IMR-90 (cell line): ENCODE measurements at regions not wholly inside any gene's neighbourhood (a gene's known extent, or its start where the extent isn't known, plus 50 kb on each side); places are given as distances from the start of the nearest gene placed in this dataset.

Experiments used
- ATAC-seq: fragments of 200-7000 bp; cut with Tn5 transposase; 2 replicates; pipeline ENCODE4 v1.9.1; 2020; ENCODE audit warnings: low read depth, mild to moderate bottlenecking, moderate library complexity
- BruUV-seq: library from RNA; stranded (reverse); fragments of 400-500 nt; replicated peaks from 2 replicates; lab custom pipeline; 2021; lab: Mats Ljungman, UMichigan
- CTCF ChIA-PET: fragments of 300-600 bp; formaldehyde crosslinking; extraction: SDS; loops from one replicate; lab custom pipeline; 2021; ENCODE audit warnings: antibody characterized with exemption; lab: Yijun Ruan, JAX
- POLR2A ChIA-PET: fragments of 300-600 bp; sonication (Branson Sonifier 250); formaldehyde crosslinking; loops from one replicate; lab custom pipeline; 2022; ENCODE audit warnings: antibody characterized with exemption; ENCODE audit not compliant: unreplicated experiment; lab: Charles Lee
- DNase-seq: peaks from one replicate; pipeline ENCODE4 v3.0.0; 2013
- H2AFZ ChIP-seq: replicated peaks from 2 replicates; pipeline ENCODE3; 2013; ENCODE audit warnings: low read length, mild to moderate bottlenecking; ENCODE audit not compliant: poor library complexity
- H2AK5ac ChIP-seq: 2 replicates; pipeline ENCODE4 v1.6.1; 2013; ENCODE audit warnings: low read depth, low read length, inconsistent platforms
- H2AK9ac ChIP-seq: replicated peaks from 2 replicates; pipeline ENCODE3; 2013; ENCODE audit warnings: mild to moderate bottlenecking, low read depth, low read length, moderate library complexity; ENCODE audit not compliant: poor library complexity
- H2BK120ac ChIP-seq: 2 replicates; pipeline ENCODE4 v1.6.1; 2013; ENCODE audit warnings: low read depth, low read length, inconsistent platforms
- H2BK15ac ChIP-seq: 3 replicates; pipeline ENCODE4 v1.6.1; 2013; ENCODE audit warnings: low read depth, low read length, inconsistent platforms
- H2BK20ac ChIP-seq: 2 replicates; pipeline ENCODE4 v1.6.1; 2013; ENCODE audit warnings: low read depth, mild to moderate bottlenecking, inconsistent platforms, low read length, moderate library complexity
- H2BK5ac ChIP-seq: 2 replicates; pipeline ENCODE4 v1.6.1; 2013; ENCODE audit warnings: mild to moderate bottlenecking, low read depth, low read length, inconsistent platforms; ENCODE audit not compliant: poor library complexity, severe bottlenecking
- H3K14ac ChIP-seq: replicated peaks from 2 replicates; pipeline ENCODE4 v1.6.1; 2013; ENCODE audit warnings: low read depth, low read length, inconsistent platforms
- H3K18ac ChIP-seq: 2 replicates; pipeline ENCODE4 v1.6.1; 2013; ENCODE audit warnings: low read depth, low read length, control low read depth
- H3K23ac ChIP-seq: 2 replicates; pipeline ENCODE4 v1.6.1; 2013; ENCODE audit warnings: low read depth, low read length, inconsistent platforms
- H3K27ac ChIP-seq: 2 replicates; pipeline ENCODE4 v1.5.1; 2013; ENCODE audit warnings: mild to moderate bottlenecking, control low read depth, low read length; ENCODE audit not compliant: insufficient read depth
- H3K27me3 ChIP-seq: 2 replicates; pipeline ENCODE4 v1.6.1; 2013; ENCODE audit warnings: low read length; ENCODE audit not compliant: control insufficient read depth, insufficient read depth
- H3K36me3 ChIP-seq: 2 replicates; pipeline ENCODE4 v1.6.1; 2013; ENCODE audit warnings: low read length, mixed read lengths; ENCODE audit not compliant: control insufficient read depth, insufficient read depth
- H3K4ac ChIP-seq: 2 replicates; pipeline ENCODE4 v1.6.1; 2013; ENCODE audit warnings: low read depth, low read length, inconsistent platforms
- H3K4me1 ChIP-seq: 2 replicates; pipeline ENCODE4 v1.6.1; 2013; ENCODE audit warnings: low read length, mixed read lengths; ENCODE audit not compliant: control insufficient read depth, insufficient read depth
- H3K4me2 ChIP-seq: 2 replicates; pipeline ENCODE4 v1.6.1; 2013; ENCODE audit warnings: low read depth, mild to moderate bottlenecking, control low read depth, low read length, moderate library complexity
- H3K4me3 ChIP-seq: 2 replicates; pipeline ENCODE4 v1.5.1; 2013; ENCODE audit warnings: low read depth, mild to moderate bottlenecking, control low read depth, low read length, moderate library complexity; ENCODE audit not compliant: insufficient read depth
- H3K56ac ChIP-seq: 2 replicates; pipeline ENCODE4 v1.6.1; 2013; ENCODE audit warnings: low read length, inconsistent platforms; ENCODE audit not compliant: insufficient read depth; ENCODE audit errors: extremely low read depth
- H3K79me1 ChIP-seq, 2 experiments: 2 replicates each; pipeline ENCODE4 v1.6.1; 2013; ENCODE audit warnings: low read length in 2 of 2, inconsistent platforms in 1 of 2, low read depth in 1 of 2
- H3K9ac ChIP-seq: 2 replicates; pipeline ENCODE4 v1.6.1; 2013; ENCODE audit warnings: low read depth, low read length, control low read depth
- H3K9me1 ChIP-seq: 2 replicates; pipeline ENCODE4 v1.6.1; 2013; ENCODE audit warnings: low read length, inconsistent platforms; ENCODE audit not compliant: insufficient read depth
- H3K9me3 ChIP-seq: 2 replicates; pipeline ENCODE4 v1.6.1; 2013; ENCODE audit warnings: low read length; ENCODE audit not compliant: control insufficient read depth, insufficient read depth
- H4K20me1 ChIP-seq: 2 replicates; pipeline ENCODE4 v1.6.1; 2013; ENCODE audit warnings: low read length, inconsistent platforms; ENCODE audit not compliant: insufficient read depth
- H4K5ac ChIP-seq: 2 replicates; pipeline ENCODE4 v1.6.1; 2013; ENCODE audit warnings: mild to moderate bottlenecking, low read depth, low read length, control low read depth
- H4K8ac ChIP-seq, 2 experiments: 2 replicates each; pipeline ENCODE4 v1.6.1; 2013; ENCODE audit warnings: low read depth in 2 of 2, low read length in 2 of 2, control low read depth in 1 of 2, inconsistent platforms in 1 of 2
- H4K91ac ChIP-seq: 2 replicates; pipeline ENCODE4 v1.6.1; 2013; ENCODE audit warnings: low read depth, low read length, inconsistent platforms; ENCODE audit not compliant: insufficient read depth
- BHLHE40 ChIP-seq: fragments of 150-350 bp; IDR thresholded peaks from 2 replicates; pipeline ENCODE4 v1.6.1; 2016; ENCODE audit warnings: mild to moderate bottlenecking, low read depth, low read length
- CEBPB ChIP-seq: IDR thresholded peaks from 2 replicates; pipeline ENCODE4 v1.6.1; 2012; ENCODE audit warnings: low read depth, low read length, improper control_type of control experiment
- CHD1 ChIP-seq: IDR thresholded peaks from 2 replicates; pipeline ENCODE4 v1.6.1; 2012; ENCODE audit warnings: low read depth, low read length, improper control_type of control experiment
- CTCF ChIP-seq: conservative IDR thresholded peaks from 2 replicates; pipeline ENCODE4 v1.5.1; 2012; ENCODE audit warnings: mild to moderate bottlenecking, low read depth, low read length, improper control_type of control experiment
- ELK1 ChIP-seq: fragments of 150-350 bp; IDR thresholded peaks from 2 replicates; pipeline ENCODE4 v1.6.1; 2016; ENCODE audit warnings: low read depth, mild to moderate bottlenecking, low read length, moderate library complexity, borderline replicate concordance
- FOS ChIP-seq: fragments of 150-350 bp; IDR thresholded peaks from 2 replicates; pipeline ENCODE4 v1.6.1; 2016; ENCODE audit warnings: low read depth, low read length
- MAFK ChIP-seq: IDR thresholded peaks from 2 replicates; pipeline ENCODE4 v1.6.1; 2012; ENCODE audit warnings: low read depth, low read length, improper control_type of control experiment
- MAZ ChIP-seq: IDR thresholded peaks from 2 replicates; pipeline ENCODE4 v1.6.1; 2012; ENCODE audit warnings: low read depth, mild to moderate bottlenecking, low read length, improper control_type of control experiment, moderate library complexity, borderline replicate concordance
- MXI1 ChIP-seq: IDR thresholded peaks from 2 replicates; pipeline ENCODE4 v1.6.1; 2012; ENCODE audit warnings: low read depth, mild to moderate bottlenecking, low read length, moderate library complexity, borderline replicate concordance
- RAD21 ChIP-seq: IDR thresholded peaks from 2 replicates; pipeline ENCODE4 v1.6.1; 2012; ENCODE audit warnings: low read length, improper control_type of control experiment
- RCOR1 ChIP-seq: IDR thresholded peaks from 2 replicates; pipeline ENCODE4 v1.6.1; 2012; ENCODE audit warnings: mild to moderate bottlenecking, low read length, improper control_type of control experiment; ENCODE audit not compliant: insufficient replicate concordance
- RFX5 ChIP-seq: IDR thresholded peaks from 2 replicates; pipeline ENCODE4 v1.8.0; 2012; ENCODE audit warnings: low read depth, mild to moderate bottlenecking, low read length, moderate library complexity
- SMC3 ChIP-seq: fragments of 150-350 bp; IDR thresholded peaks from 2 replicates; pipeline ENCODE4 v1.6.1; 2016; ENCODE audit warnings: low read depth, mild to moderate bottlenecking, antibody characterized with exemption, low read length, moderate library complexity
- USF2 ChIP-seq: fragments of 150-350 bp; IDR thresholded peaks from 2 replicates; pipeline ENCODE4 v1.6.1; 2017; ENCODE audit warnings: mild to moderate bottlenecking, antibody characterized with exemption, low read length, low read depth
- dilution Hi-C: fragments of 300-500 bp; cut with HindIII; formaldehyde crosslinking; loops from one replicate; pipeline ENCODE4 v1.14.3; 2018; ENCODE audit warnings: low sequenced_read_pairs; ENCODE audit not compliant: unreplicated experiment
- in situ Hi-C: fragments of 300-500 bp; cut with MboI; formaldehyde crosslinking; loops from 3 replicates; pipeline ENCODE4 v1.14.3; 2019; ENCODE audit warnings: low sequenced_read_pairs, inconsistent platforms, mixed read lengths
- intact Hi-C: fragments of 100-400 bp; cut with micrococcal nuclease; formaldehyde crosslinking; loops from 2 replicates; pipeline ENCODE4 v1.10.0; 2022

- Histone ChIP-seq H3K56ac (no peak overlapping the region), H3K14ac (no peak overlapping the region)
These were observed 222.5 kb downstream of the PMAIP1 start for GRCh38 chr18:60122339-60122738.

More at GRCh38 chr18:60122339-60122738, 222.5 kb downstream of the PMAIP1 start:
- H4K5ac ChIP-seq: no peak overlapping the region
- no peak overlapping the region for H2BK20ac ChIP-seq
- dilution Hi-C loops (no loop called here), in situ Hi-C loops (no loop called here), intact Hi-C loops (no loop called here)
- H2BK15ac ChIP-seq: no peak overlapping the region
- no peak overlapping the region for H3K9ac ChIP-seq
- no peak overlapping the region for H2AK9ac ChIP-seq
- H3K23ac ChIP-seq: no peak overlapping the region
- no peaks in the 10 kb centered on the region for H3K9me3 ChIP-seq
- H3K4me2 ChIP-seq: no peak overlapping the region
- H3K18ac ChIP-seq: no peak overlapping the region
- no peak for TF ChIP-seq ELK1
- no peak for TF ChIP-seq USF2
- TF ChIP-seq CEBPB: no peak
- TF ChIP-seq CHD1: no peak
- TF ChIP-seq MAZ: no peak
- TF ChIP-seq CTCF: no peak
- no peak for TF ChIP-seq MAFK
- no peak for TF ChIP-seq BHLHE40
- TF ChIP-seq MXI1: no peak
- TF ChIP-seq SMC3: no peak
- TF ChIP-seq RFX5: no peak
- no peak for TF ChIP-seq RCOR1
- TF ChIP-seq FOS: no peak
- TF ChIP-seq RAD21: no peak
- H2BK5ac ChIP-seq: no peak overlapping the region
- H3K36me3 ChIP-seq: no peaks in the 10 kb centered on the region
- no peak overlapping the region for H2AK5ac ChIP-seq
- no peak overlapping the region for H3K27ac ChIP-seq
- H3K4ac ChIP-seq: no peak overlapping the region
- no peak overlapping the region for H2AFZ ChIP-seq
- no peaks in the 10 kb centered on the region for H4K20me1 ChIP-seq
- BruUV-seq: no TSS peak
- ATAC-seq (no peak), DNase-seq (no peak)
- CTCF ChIA-PET: no interaction called here
- no peak overlapping the region for H4K91ac ChIP-seq
- H4K8ac ChIP-seq: no peak overlapping the region
- POLR2A ChIA-PET: no interaction called here
- H3K79me1 ChIP-seq: no peaks in the 10 kb centered on the region
- no peaks in the 10 kb centered on the region for H3K9me1 ChIP-seq
- no peaks in the 10 kb centered on the region for H3K27me3 ChIP-seq
- H2BK120ac ChIP-seq: no peak overlapping the region
- no peak overlapping the region for H3K4me3 ChIP-seq
- no peaks in the 10 kb centered on the region for H3K4me1 ChIP-seq
